Neutrophil (primary cell): ENCODE measurements at regions not wholly inside any gene's neighbourhood (a gene's known extent, or its start where the extent isn't known, plus 50 kb on each side); places are given as distances from the start of the nearest gene placed in this dataset.

ENCODE experiments used
- H3K27ac ChIP-seq: fragments of 200-600 bp; sonication (generic); 2 replicates; pipeline ENCODE4 v1.5.1; 2016; ENCODE audit warnings: mild to moderate bottlenecking, moderate library complexity
- H3K27me3 ChIP-seq: fragments of 200-600 bp; sonication (generic); 2 replicates; pipeline ENCODE4 v1.6.0; 2016; ENCODE audit warnings: mild to moderate bottlenecking
- H3K36me3 ChIP-seq: fragments of 200-600 bp; sonication (generic); 2 replicates; pipeline ENCODE4 v1.5.1; 2017
- H3K4me1 ChIP-seq, 2 experiments: fragments of 200-600 bp in 1 of 2; sonication (generic) in 1 of 2; 1 replicate in 1 of 2; 2 replicates in 1 of 2; pipeline versions ENCODE4 v1.5.1 to v1.6.1; 2013 to 2016; ENCODE audit warnings: low read depth in 1 of 2, low read length in 1 of 2, mild to moderate bottlenecking in 1 of 2, moderate library complexity in 1 of 2; ENCODE audit not compliant: control insufficient read depth in 1 of 2, insufficient read depth in 1 of 2
- H3K4me3 ChIP-seq, 2 experiments: fragments of 200-600 bp in 1 of 2; sonication (generic) in 1 of 2; 1 replicate in 1 of 2; 2 replicates in 1 of 2; pipeline ENCODE4 v1.5.1; 2013 to 2016; ENCODE audit warnings: low read depth in 1 of 2, low read length in 1 of 2, mild to moderate bottlenecking in 1 of 2, moderate library complexity in 1 of 2
- H3K9me3 ChIP-seq: fragments of 200-600 bp; sonication (generic); 2 replicates; pipeline ENCODE4 v1.5.1; 2016
- CTCF ChIP-seq: fragments of 200-600 bp; sonication (generic); IDR thresholded peaks from 2 replicates; pipeline ENCODE4 v1.5.1; 2016; ENCODE audit warnings: antibody characterized with exemption

- Histone ChIP-seq H3K27me3 (peaks cover 10% of the 10 kb centered on the region), H3K27ac (no peak overlapping the region), H3K4me3 (no peak overlapping the region), H3K9me3 (no peaks in the 10 kb centered on the region), H3K4me1 (no peaks in the 10 kb centered on the region), H3K36me3 (no peaks in the 10 kb centered on the region)
- no peak for TF ChIP-seq CTCF
Observed at GRCh38 chr6:27766405-27766804, 145.8 kb downstream of the OR2B2 start.

GRCh38 chr6:27765028-27765590, 147.1 kb downstream of the OR2B2 start:
- no peak for TF ChIP-seq CTCF
- Histone ChIP-seq H3K27ac (no peak overlapping the region), H3K36me3 (no peaks in the 10 kb centered on the region), H3K9me3 (no peaks in the 10 kb centered on the region), H3K4me3 (no peak overlapping the region), H3K27me3 (no peaks in the 10 kb centered on the region), H3K4me1 (no peaks in the 10 kb centered on the region)

GRCh38 chr6:27761391-27761790, 150.8 kb downstream of the OR2B2 start:
- H3K9me3 ChIP-seq: no peaks in the 10 kb centered on the region
- H3K4me3 ChIP-seq: no peak overlapping the region
- H3K36me3 ChIP-seq: no peaks in the 10 kb centered on the region
- H3K27ac ChIP-seq: no peak overlapping the region
- peaks cover 4 to 6% of the 10 kb centered on the region in 2 experiments for H3K4me1 ChIP-seq
- TF ChIP-seq CTCF: no peak
- H3K27me3 ChIP-seq: peaks cover 18% of the 10 kb centered on the region

- TF ChIP-seq CTCF: no peak
- H3K4me1 ChIP-seq: peaks cover 4 to 13% of the 10 kb centered on the region in 2 experiments
- H3K27ac ChIP-seq: no peak overlapping the region
- no peak overlapping the region for H3K4me3 ChIP-seq
- H3K9me3 ChIP-seq: no peaks in the 10 kb centered on the region
- peaks cover 18% of the 10 kb centered on the region for H3K27me3 ChIP-seq
- H3K36me3 ChIP-seq: no peaks in the 10 kb centered on the region
Observed at GRCh38 chr6:27760464-27760863, 151.7 kb downstream of the OR2B2 start.

- TF ChIP-seq CTCF: no peak
- no peak overlapping the region for H3K4me3 ChIP-seq
- H3K36me3 ChIP-seq: no peaks in the 10 kb centered on the region
- H3K27ac ChIP-seq: no peak overlapping the region
- no peaks in the 10 kb centered on the region for H3K9me3 ChIP-seq
- peaks cover 18% of the 10 kb centered on the region for H3K27me3 ChIP-seq
- H3K4me1 ChIP-seq: peaks cover 4 to 15% of the 10 kb centered on the region in 2 experiments
Observed at GRCh38 chr6:27759930-27760329, 152.3 kb downstream of the OR2B2 start.

GRCh38 chr6:27758491-27758890, 153.7 kb downstream of the OR2B2 start:
- Histone ChIP-seq H3K27ac (no peak overlapping the region), H3K9me3 (no peaks in the 10 kb centered on the region), H3K36me3 (no peaks in the 10 kb centered on the region), H3K4me3 (no peak overlapping the region), H3K27me3 (peaks cover 18% of the 10 kb centered on the region), H3K4me1 (peaks cover 7 to 21% of the 10 kb centered on the region in 2 experiments)
- TF ChIP-seq CTCF: no peak
